AML-193 (cell line): ENCODE measurements at regions not wholly inside any gene's neighbourhood (a gene's known extent, or its start where the extent isn't known, plus 50 kb on each side); places are given as distances from the start of the nearest gene placed in this dataset.
"Not testable (repeated sequence)": the region's sequence is repeated elsewhere in the genome, so short reads cannot be mapped to it uniquely, and the experiment has no call there.

Source experiments
- DNase-seq, 2 experiments: peaks; one replicate each; lab custom pipeline; 2025; lab: John Stamatoyannopoulos, UW

- DNase-seq: peak; percentile 13 to 34
Measured at GRCh38 chr12:89155826-89156225, 196.5 kb downstream of the DUSP6 start.

- DNase-seq: no peak
Measured at GRCh38 chr12:89154743-89155499, 197.4 kb downstream of the DUSP6 start.

DNA sequence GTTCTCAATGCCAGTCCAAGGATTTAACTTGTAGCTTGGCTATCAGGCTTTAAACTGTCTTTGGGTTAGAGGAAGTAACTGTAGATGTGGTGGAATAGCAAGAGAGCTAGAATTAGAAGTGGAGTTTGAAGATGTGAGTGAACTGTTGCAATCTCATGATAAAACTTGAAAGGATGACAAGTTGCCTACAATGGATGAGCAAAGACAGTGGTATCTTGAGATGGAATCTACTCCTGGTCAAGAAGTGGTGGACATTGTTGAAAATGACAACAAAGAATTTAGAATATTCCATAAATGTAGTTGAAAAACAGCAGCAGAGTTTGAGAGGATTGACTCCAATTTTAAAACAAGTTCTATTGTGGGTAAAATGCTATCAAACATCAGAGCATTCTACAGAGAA lies 199.0 kb downstream of the DUSP6 start:
- DNase-seq: peak; percentile 4 to 22

DNA sequence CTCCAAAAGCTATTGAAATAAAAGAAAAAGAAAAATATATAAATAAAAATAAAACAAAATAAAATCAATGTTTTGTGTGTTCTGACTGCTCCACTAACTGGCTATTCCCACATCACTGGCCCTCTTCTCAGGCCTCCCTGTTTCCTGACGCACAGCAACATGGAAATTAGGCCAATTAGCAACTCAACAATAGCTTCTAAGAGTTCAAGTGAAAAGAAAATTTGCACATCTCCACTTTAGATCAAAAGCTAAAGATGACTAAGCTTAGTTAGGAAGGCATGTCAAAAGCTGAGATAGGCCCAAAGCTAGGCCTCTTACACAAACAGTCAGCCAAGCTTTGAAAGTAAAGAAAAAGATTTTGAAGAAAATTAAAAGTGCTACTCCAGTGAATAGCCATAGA lies 200.8 kb downstream of the DUSP6 start:
- no peak for DNase-seq

DNA sequence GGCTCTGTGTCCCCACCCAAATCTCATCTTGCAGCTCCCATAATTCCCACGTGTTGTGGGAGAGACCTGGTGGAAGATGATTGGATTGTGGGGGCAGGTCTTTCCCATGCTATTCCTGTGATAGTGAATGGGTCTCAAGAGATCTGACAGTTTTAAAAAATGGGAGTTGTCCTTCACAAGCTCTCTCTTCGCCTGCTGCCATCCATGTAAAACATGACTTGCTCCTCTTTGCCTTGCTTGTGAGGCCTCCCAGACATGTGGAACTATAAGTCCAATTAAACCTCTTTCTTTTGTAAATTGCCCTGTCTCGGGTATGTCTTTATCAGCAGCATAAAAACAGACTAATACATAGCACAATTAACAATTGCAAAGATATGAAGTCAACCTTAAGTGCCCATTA lies 201.5 kb downstream of the DUSP6 start:
- DNase-seq: not testable (repeated sequence)

DNA sequence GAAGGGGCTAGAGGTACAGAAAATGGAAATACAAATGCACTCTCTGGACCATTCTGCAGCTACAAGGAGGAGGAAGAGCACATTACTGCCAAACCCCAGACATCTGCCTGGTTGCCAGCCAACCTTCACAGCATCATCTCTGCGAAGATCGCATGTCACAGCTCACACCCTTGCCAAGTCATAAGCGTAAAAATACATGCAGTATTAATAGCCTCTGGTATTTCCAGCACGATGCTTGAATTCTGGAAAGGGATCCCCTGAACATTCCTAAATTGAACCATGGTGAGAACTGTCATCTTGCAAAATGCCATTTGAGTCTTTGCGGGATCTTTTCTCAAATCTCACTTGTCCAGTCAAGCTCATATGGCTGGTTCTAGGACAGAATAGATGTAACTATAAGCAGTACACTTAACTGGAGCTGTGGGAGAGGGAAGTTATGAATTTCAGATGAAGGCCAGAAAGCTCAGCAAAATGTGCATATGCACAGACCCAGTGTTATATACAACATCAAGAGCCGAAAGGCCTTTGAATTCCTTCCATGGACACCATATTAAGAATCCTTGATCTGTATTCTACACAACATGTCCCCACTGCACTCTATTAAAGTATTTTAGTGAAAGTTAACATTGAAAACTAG lies 211.6 kb downstream of the DUSP6 start:
- no peak for DNase-seq

DNA sequence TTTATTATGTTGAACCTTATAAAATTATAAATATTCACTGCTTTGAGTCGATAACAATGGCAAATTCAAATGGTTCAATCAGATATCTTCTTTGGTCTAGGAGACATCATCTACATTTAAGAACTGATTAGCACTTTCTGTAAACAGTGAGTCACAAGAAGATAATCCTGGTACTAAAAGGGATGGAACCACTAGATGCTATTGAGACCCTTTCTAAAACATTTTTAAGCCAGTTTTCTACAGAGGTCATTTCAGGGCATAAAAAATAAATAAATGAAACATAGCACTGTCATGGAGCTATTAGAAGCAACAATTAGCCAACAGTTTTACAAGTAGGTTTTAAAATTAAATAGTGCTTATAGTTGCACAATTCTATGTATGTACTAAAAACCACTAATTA lies 212.2 kb downstream of the DUSP6 start:
- DNase-seq: no peak

GRCh38 chr12:89139390-89139789 lies 212.9 kb downstream of the DUSP6 start:
- no peak for DNase-seq

GRCh38 chr12:89138048-89138852 lies 214.1 kb downstream of the DUSP6 start:
- no peak for DNase-seq

- peak; percentile 37 to 46 for DNase-seq
Measured at GRCh38 chr12:89135976-89136634, 216.2 kb downstream of the DUSP6 start.

DNA sequence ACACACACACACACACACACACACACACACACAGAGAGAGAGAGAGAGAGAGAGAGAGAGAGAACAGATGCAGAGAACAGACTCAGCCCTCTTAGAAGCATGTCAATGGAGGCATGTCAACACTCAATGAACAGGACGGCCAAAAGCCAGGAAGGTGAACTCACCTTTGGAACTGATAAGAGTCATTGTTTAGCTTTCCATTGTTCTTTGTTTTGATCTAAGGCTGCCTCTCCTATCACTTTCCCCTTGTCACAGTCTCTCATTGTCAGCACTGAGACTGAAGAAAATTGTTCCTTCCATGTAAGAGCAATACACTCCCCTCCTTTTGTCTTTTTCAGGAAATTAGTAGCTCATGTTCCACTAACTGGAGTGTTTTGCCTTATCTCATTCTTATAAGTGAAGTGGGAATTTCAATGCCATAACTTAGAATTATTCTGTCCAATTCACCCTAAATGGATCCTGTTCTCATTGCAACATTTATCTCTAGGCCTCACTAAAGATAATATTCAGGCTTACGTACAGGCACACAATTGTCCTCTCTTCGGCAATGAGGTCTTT lies 218.0 kb downstream of the DUSP6 start:
- no peak for DNase-seq

GRCh38 chr12:89129167-89129870 lies 223.0 kb downstream of the DUSP6 start:
- no peak for DNase-seq

DNA sequence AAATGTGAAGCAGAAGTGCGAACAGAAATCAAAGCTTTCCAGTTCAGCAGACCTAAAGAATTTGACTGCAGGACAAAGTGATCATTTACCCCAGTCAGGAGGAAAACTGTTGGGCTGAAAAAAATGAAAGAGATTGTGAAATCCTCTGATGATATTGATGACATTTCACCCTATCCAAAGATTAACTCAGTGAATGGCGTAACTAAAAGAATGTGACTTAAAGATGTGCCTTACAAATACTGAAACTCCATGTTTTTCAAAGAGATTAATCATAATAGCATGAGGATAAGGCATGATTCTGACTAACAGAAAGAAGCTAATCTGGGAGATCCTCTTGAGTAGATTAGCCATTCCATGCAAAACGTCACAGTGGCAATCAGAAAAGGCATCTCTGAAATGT lies 225.6 kb downstream of the DUSP6 start:
- no peak for DNase-seq

- no peak for DNase-seq
Measured at GRCh38 chr12:89122852-89123251, 229.4 kb downstream of the DUSP6 start.

- peak; percentile 5 to 25 for DNase-seq
Measured at GRCh38 chr12:89117448-89118034, 234.8 kb downstream of the DUSP6 start.

- no peak for DNase-seq
Measured at GRCh38 chr12:89111964-89112363, 240.3 kb downstream of the DUSP6 start.

- no peak for DNase-seq
Measured at GRCh38 chr12:89108265-89108664, 244.0 kb downstream of the DUSP6 start.

DNA sequence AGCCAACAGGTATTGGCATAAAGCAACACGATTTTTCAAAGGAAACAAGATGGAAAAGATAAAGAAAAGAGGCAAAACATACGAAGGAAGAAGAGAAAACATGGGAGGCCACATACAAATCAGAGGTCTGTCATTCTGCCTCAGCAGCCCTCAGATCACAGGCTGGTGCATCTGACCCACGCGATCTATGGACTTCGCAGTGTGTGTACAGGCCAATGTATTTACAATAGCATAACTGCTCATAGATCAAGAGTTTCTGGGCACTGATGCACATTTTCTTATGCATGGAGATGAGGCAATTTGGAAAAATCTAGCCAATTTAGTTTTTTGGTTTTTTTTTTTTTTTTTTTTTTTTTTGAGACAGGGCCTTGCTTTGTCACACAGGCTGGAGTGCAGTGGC lies 245.4 kb downstream of the DUSP6 start:
- no peak for DNase-seq

GRCh38 chr12:89105243-89105642 lies 247.1 kb downstream of the DUSP6 start:
- DNase-seq: no peak

- DNase-seq: no peak
Measured at GRCh38 chr12:89103831-89104230, 248.5 kb downstream of the DUSP6 start.

GRCh38 chr12:89101440-89101839 lies 250.9 kb downstream of the DUSP6 start:
- no peak for DNase-seq
